GM23338 (cell line): ENCODE measurements at regions not wholly inside any gene's neighbourhood (a gene's known extent, or its start where the extent isn't known, plus 50 kb on each side); places are given as distances from the start of the nearest gene placed in this dataset.

ENCODE experiments used
- ATAC-seq: fragments of 200-7000 bp; cut with Tn5 transposase; 3 replicates; pipeline ENCODE4 v1.9.1; 2020
- DNase-seq: peaks from one replicate; pipeline ENCODE4 v3.0.0-alpha.2; 2015; ENCODE audit warnings: low spot score
- H2AFZ ChIP-seq: fragments of 200-600 bp; sonication (generic); 2 replicates; pipeline ENCODE4 v1.8.0; 2016; ENCODE audit warnings: antibody characterized with exemption, mild to moderate bottlenecking, moderate library complexity
- H3F3A ChIP-seq: fragments of 200-600 bp; sonication (generic); replicated peaks from 2 replicates; pipeline ENCODE4 v1.8.0; 2017; ENCODE audit warnings: antibody characterized with exemption, mixed run types, low read depth
- H3K27ac ChIP-seq: fragments of 200-600 bp; sonication (generic); 2 replicates; pipeline ENCODE4 v1.6.1; 2016; ENCODE audit warnings: low read depth
- H3K27me3 ChIP-seq: fragments of 200-600 bp; sonication (generic); 2 replicates; pipeline ENCODE4 v1.8.0; 2016; ENCODE audit warnings: mild to moderate bottlenecking, mixed run types, moderate library complexity; ENCODE audit not compliant: insufficient read depth
- H3K36me3 ChIP-seq: fragments of 200-600 bp; sonication (generic); 2 replicates; pipeline ENCODE4 v1.8.0; 2016; ENCODE audit warnings: mild to moderate bottlenecking; ENCODE audit not compliant: insufficient read depth
- H3K4me1 ChIP-seq: fragments of 200-600 bp; sonication (generic); 2 replicates; pipeline ENCODE4 v1.8.0; 2016; ENCODE audit warnings: mild to moderate bottlenecking, moderate library complexity; ENCODE audit not compliant: insufficient read depth
- H3K4me2 ChIP-seq: fragments of 200-600 bp; sonication (generic); 2 replicates; pipeline ENCODE4 v1.7.1; 2017; ENCODE audit warnings: mixed run types
- H3K4me3 ChIP-seq: fragments of 200-600 bp; sonication (generic); 2 replicates; pipeline ENCODE4 v1.6.1; 2016; ENCODE audit warnings: mixed run types
- H3K79me2 ChIP-seq: fragments of 200-600 bp; sonication (generic); replicated peaks from 2 replicates; pipeline ENCODE4 v1.8.0; 2017; ENCODE audit warnings: mild to moderate bottlenecking; ENCODE audit not compliant: insufficient read depth
- H3K9me2 ChIP-seq: fragments of 200-600 bp; sonication (generic); 2 replicates; pipeline ENCODE4 v1.8.0; 2017; ENCODE audit not compliant: insufficient read depth
- H4K20me1 ChIP-seq: fragments of 200-600 bp; sonication (generic); replicated peaks from 2 replicates; pipeline ENCODE4 v1.8.0; 2017; ENCODE audit warnings: mild to moderate bottlenecking; ENCODE audit not compliant: insufficient read depth
- H3K27ac Mint-ChIP-seq: 2 replicates; pipeline ENCODE4 v1.8.0; 2020; ENCODE audit warnings: inconsistent platforms, mild to moderate bottlenecking, moderate library complexity, mixed read lengths
- H3K27me3 Mint-ChIP-seq: 3 replicates; pipeline ENCODE4 v1.8.0; 2022; ENCODE audit warnings: low read depth, mild to moderate bottlenecking, moderate library complexity, mixed read lengths, inconsistent platforms; ENCODE audit not compliant: insufficient read depth, poor library complexity
- H3K36me3 Mint-ChIP-seq: 3 replicates; pipeline ENCODE4 v1.8.0; 2021; ENCODE audit warnings: low read depth, mild to moderate bottlenecking, inconsistent platforms, moderate library complexity, mixed read lengths
- H3K4me1 Mint-ChIP-seq: 3 replicates; pipeline ENCODE4 v1.8.0; 2020; ENCODE audit warnings: mild to moderate bottlenecking, inconsistent platforms, mixed read lengths
- H3K4me3 Mint-ChIP-seq: 3 replicates; pipeline ENCODE4 v1.8.0; 2021; ENCODE audit warnings: moderate library complexity, mild to moderate bottlenecking, inconsistent platforms, mixed read lengths
- H3K9me3 Mint-ChIP-seq: 3 replicates; pipeline ENCODE4 v1.8.0; 2020; ENCODE audit warnings: moderate library complexity, mild to moderate bottlenecking, inconsistent platforms, mixed read lengths
- CREB1 ChIP-seq: fragments of 250-450 bp; sonication (Bioruptor Pico); IDR thresholded peaks from 2 replicates; pipeline ENCODE4 v1.5.0; 2020; ENCODE audit warnings: low read depth, mild to moderate bottlenecking, moderate library complexity
- CTCF ChIP-seq, 2 experiments: fragments of 200-600 bp in 1 of 2; sonication (generic) in 1 of 2; conservative IDR thresholded peaks; 2 replicates each; pipeline versions ENCODE4 v1.5.1 to v1.6.1; 2016 to 2017; ENCODE audit warnings: antibody characterized with exemption in 2 of 2, low read depth in 2 of 2, mild to moderate bottlenecking in 2 of 2, moderate library complexity in 1 of 2
- EZH2 ChIP-seq: fragments of 200-600 bp; sonication (generic); IDR thresholded peaks from one replicate; pipeline ENCODE4 v1.8.0; 2017; ENCODE audit warnings: antibody characterized with exemption, mild to moderate bottlenecking, low read depth; ENCODE audit not compliant: unreplicated experiment
- EZH2phosphoT487 ChIP-seq: fragments of 200-600 bp; sonication (generic); IDR thresholded peaks from one replicate; pipeline ENCODE4 v1.8.1; 2018; ENCODE audit warnings: antibody characterized with exemption; ENCODE audit not compliant: unreplicated experiment
- JUNB ChIP-seq: IDR thresholded peaks from one replicate; pipeline ENCODE4 v1.6.1; 2016; ENCODE audit warnings: antibody characterized with exemption; ENCODE audit not compliant: unreplicated experiment
- NANOG ChIP-seq: IDR thresholded peaks from 2 replicates; pipeline ENCODE4 v1.6.1; 2016; ENCODE audit warnings: antibody characterized with exemption, borderline replicate concordance
- POLR2AphosphoS5 ChIP-seq: IDR thresholded peaks from 2 replicates; pipeline ENCODE4 v1.6.1; 2016; ENCODE audit warnings: antibody characterized with exemption, low read depth
- ZNF114 ChIP-seq: fragments of 250-450 bp; sonication (Bioruptor Pico); IDR thresholded peaks from 2 replicates; pipeline ENCODE4 v1.5.0; 2020; ENCODE audit warnings: mild to moderate bottlenecking, moderate library complexity
- ZNF331 ChIP-seq: fragments of 250-450 bp; sonication (Bioruptor Pico); IDR thresholded peaks from 2 replicates; pipeline ENCODE4 v1.5.0; 2020; ENCODE audit warnings: low read depth, mild to moderate bottlenecking, moderate library complexity
- ZNF462 ChIP-seq: fragments of 250-450 bp; sonication (Bioruptor Pico); IDR thresholded peaks from 2 replicates; pipeline ENCODE4 v1.5.0; 2020; ENCODE audit warnings: mild to moderate bottlenecking, moderate library complexity

- TF ChIP-seq CTCF (conservative IDR thresholded peaks at IDR 0.05; ENCODE audit: low read depth in 2 of 2), result no peak
These were observed 211.4 kb upstream of the PKN2 start (continued) for GRCh38 chr1:88472714-88473113.

GRCh38 chr1:88474555-88475304 is 209.3 kb upstream of the PKN2 start:
- H3K4me1 ChIP-seq, result no peaks in the 10 kb centered on the region
- Mint-ChIP-seq H3K27me3 (no peaks in the 10 kb centered on the region), H3K4me3 (no peak overlapping the region), H3K4me1 (no peaks in the 10 kb centered on the region), H3K9me3 (no peaks in the 10 kb centered on the region), H3K36me3 (no peaks in the 10 kb centered on the region), H3K27ac (no peak overlapping the region)
- no peaks in the 10 kb centered on the region for H3K36me3 ChIP-seq
- no peaks in the 10 kb centered on the region for H3K27me3 ChIP-seq
- H3K9me2 ChIP-seq, result no peaks in the 10 kb centered on the region
- H2AFZ ChIP-seq, result no peak overlapping the region
- no peaks in the 10 kb centered on the region for H3F3A ChIP-seq
- no peaks in the 10 kb centered on the region for H3K79me2 ChIP-seq
- no peak overlapping the region for H3K27ac ChIP-seq
- no peak overlapping the region for H3K4me3 ChIP-seq
- ATAC-seq (no peak), DNase-seq (no peak)
- TF ChIP-seq POLR2AphosphoS5 (no peak), EZH2 (no peak), CREB1 (CRISPR knock-in tag) (no peak), CTCF (conservative IDR thresholded peaks at IDR 0.05; ENCODE audit: low read depth in 2 of 2) (no peak), EZH2phosphoT487 (no peak), JUNB (no peak), ZNF331 (CRISPR knock-in tag) (no peak), ZNF114 (CRISPR knock-in tag) (no peak), ZNF462 (CRISPR knock-in tag) (no peak), NANOG (no peak)
- no peaks in the 10 kb centered on the region for H4K20me1 ChIP-seq
- no peak overlapping the region for H3K4me2 ChIP-seq
